SU-DHL-6 (cell line): ENCODE measurements at regions not wholly inside any gene's neighbourhood (a gene's known extent, or its start where the extent isn't known, plus 50 kb on each side); places are given as distances from the start of the nearest gene placed in this dataset.

ENCODE experiments used
- H2AFZ ChIP-seq: fragments of 200-600 bp; sonication (generic); 2 replicates; pipeline ENCODE4 v1.6.1; 2014; ENCODE audit warnings: low read depth, mild to moderate bottlenecking, moderate library complexity, mixed read lengths, antibody characterized with exemption, low read length; ENCODE audit not compliant: severe bottlenecking
- H3F3A ChIP-seq: fragments of 200-600 bp; shearing (Covaris generic); 2 replicates; pipeline ENCODE4 v1.6.0; 2016; ENCODE audit warnings: antibody characterized with exemption, mild to moderate bottlenecking; ENCODE audit not compliant: insufficient read depth
- H3K27ac ChIP-seq: fragments of 200-600 bp; sonication (generic); 2 replicates; pipeline ENCODE4 v1.5.1; 2016; ENCODE audit warnings: low read depth, mild to moderate bottlenecking, low read length, moderate library complexity, mixed read lengths
- H3K27me3 ChIP-seq: fragments of 200-600 bp; sonication (generic), shearing (Covaris generic); 2 replicates; pipeline ENCODE4 v1.6.0; 2014; ENCODE audit warnings: mild to moderate bottlenecking, low read length
- H3K36me3 ChIP-seq: fragments of 200-600 bp; sonication (generic); 2 replicates; pipeline ENCODE4 v1.6.1; 2014; ENCODE audit warnings: mild to moderate bottlenecking, low read length, mixed read lengths
- H3K4me2 ChIP-seq: fragments of 300-600, 200-600 bp; shearing (Covaris generic), sonication (generic); 2 replicates; pipeline ENCODE4 v1.6.0; 2014; ENCODE audit warnings: low read length, low read depth, mild to moderate bottlenecking; ENCODE audit not compliant: poor library complexity, severe bottlenecking
- H3K4me3 ChIP-seq: fragments of 200-600 bp; sonication (generic); 2 replicates; pipeline ENCODE4 v1.5.1; 2014; ENCODE audit warnings: antibody characterized with exemption, low read length, mild to moderate bottlenecking, mixed read lengths; ENCODE audit not compliant: insufficient read depth, poor library complexity, severe bottlenecking
- H3K79me2 ChIP-seq: fragments of 200-600 bp; sonication (generic); 2 replicates; pipeline ENCODE4 v1.6.1; 2014; ENCODE audit warnings: mild to moderate bottlenecking, low read length, moderate library complexity; ENCODE audit not compliant: insufficient read depth
- H3K9ac ChIP-seq: fragments of 200-600 bp; sonication (generic); 2 replicates; pipeline ENCODE4 v1.7.0; 2014; ENCODE audit warnings: mild to moderate bottlenecking, low read length
- H3K9me2 ChIP-seq: fragments of 200-600 bp; sonication (generic); replicated peaks from 2 replicates; pipeline ENCODE4 v1.6.1; 2014; ENCODE audit warnings: low read length; ENCODE audit not compliant: insufficient read depth
- H3K9me3 ChIP-seq: fragments of 200-600 bp; sonication (generic); 2 replicates; pipeline ENCODE4 v1.6.1; 2014; ENCODE audit warnings: low read length, mixed read lengths; ENCODE audit not compliant: insufficient read depth
- H4K20me1 ChIP-seq: fragments of 200-600 bp; sonication (generic); 2 replicates; pipeline ENCODE4 v1.6.1; 2014; ENCODE audit warnings: low read depth, mild to moderate bottlenecking, antibody characterized with exemption, low read length, moderate library complexity, mixed read lengths
- EZH2phosphoT487 ChIP-seq: fragments of 200-600 bp; sonication (generic), shearing (Covaris generic); conservative IDR thresholded peaks from 2 replicates; pipeline ENCODE4 v1.6.1; 2018; ENCODE audit warnings: mild to moderate bottlenecking, antibody characterized with exemption, low read length, moderate library complexity, mixed read lengths
- TF ChIP-seq, protein P1 (sequence below): fragments of 200-600 bp; sonication (generic); IDR thresholded peaks from one replicate; pipeline ENCODE4 v1.5.1; 2017; ENCODE audit warnings: antibody characterized with exemption, mild to moderate bottlenecking, low read length, moderate library complexity; ENCODE audit not compliant: insufficient read depth, poor library complexity, severe bottlenecking

DNA sequence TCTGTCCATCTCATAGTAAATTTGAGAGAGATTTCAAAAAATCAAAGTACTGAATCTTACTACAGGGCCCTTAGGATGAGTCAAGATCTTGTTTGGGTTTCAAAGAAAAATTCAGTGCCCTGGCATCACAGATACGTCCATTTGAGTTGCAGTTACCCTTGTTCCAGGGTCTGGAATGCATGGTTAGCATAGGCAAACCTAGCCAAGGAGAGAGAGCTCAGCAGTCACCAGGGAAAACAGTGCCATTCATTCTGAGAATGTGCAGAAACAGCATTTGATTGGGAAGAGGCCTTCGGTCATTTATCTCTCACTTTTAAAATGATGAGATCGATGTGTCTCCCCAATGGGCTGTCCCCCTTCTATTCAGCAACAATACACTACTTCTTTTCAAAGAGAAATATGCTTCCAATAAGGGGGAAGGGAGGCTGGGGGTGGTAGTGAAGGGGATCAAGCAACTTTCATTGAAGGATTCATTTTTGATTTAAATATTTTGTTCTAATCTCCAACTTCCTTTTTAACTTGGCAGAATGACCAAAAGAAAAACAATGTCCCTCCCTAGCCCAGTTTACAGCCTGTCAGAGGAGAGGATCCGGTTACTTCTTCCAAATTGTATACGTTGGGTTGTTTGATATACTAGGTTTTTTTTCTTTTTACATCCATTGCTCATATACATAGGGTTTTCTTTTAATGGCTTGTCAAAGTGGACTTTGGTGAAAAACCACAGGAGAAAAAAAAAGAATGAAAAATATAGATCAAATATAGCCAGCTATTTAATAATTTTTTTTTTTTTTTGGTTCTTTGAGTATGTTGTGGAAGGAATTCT is 491.1 kb downstream of the CCDC171 start:
- H4K20me1 ChIP-seq: no peaks in the 10 kb centered on the region
- H3F3A ChIP-seq: no peaks in the 10 kb centered on the region
- H3K27ac ChIP-seq: no peak overlapping the region
- H3K4me3 ChIP-seq: no peak overlapping the region
- H3K9ac ChIP-seq: no peak overlapping the region
- H3K4me2 ChIP-seq: no peak overlapping the region
- TF ChIP-seq, protein P1, sequence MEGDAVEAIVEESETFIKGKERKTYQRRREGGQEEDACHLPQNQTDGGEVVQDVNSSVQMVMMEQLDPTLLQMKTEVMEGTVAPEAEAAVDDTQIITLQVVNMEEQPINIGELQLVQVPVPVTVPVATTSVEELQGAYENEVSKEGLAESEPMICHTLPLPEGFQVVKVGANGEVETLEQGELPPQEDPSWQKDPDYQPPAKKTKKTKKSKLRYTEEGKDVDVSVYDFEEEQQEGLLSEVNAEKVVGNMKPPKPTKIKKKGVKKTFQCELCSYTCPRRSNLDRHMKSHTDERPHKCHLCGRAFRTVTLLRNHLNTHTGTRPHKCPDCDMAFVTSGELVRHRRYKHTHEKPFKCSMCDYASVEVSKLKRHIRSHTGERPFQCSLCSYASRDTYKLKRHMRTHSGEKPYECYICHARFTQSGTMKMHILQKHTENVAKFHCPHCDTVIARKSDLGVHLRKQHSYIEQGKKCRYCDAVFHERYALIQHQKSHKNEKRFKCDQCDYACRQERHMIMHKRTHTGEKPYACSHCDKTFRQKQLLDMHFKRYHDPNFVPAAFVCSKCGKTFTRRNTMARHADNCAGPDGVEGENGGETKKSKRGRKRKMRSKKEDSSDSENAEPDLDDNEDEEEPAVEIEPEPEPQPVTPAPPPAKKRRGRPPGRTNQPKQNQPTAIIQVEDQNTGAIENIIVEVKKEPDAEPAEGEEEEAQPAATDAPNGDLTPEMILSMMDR: no peak
- no peak for TF ChIP-seq EZH2phosphoT487
- H3K36me3 ChIP-seq: no peaks in the 10 kb centered on the region
- no peaks in the 10 kb centered on the region for H3K9me3 ChIP-seq
- H3K9me2 ChIP-seq: no peaks in the 10 kb centered on the region
- no peak overlapping the region for H2AFZ ChIP-seq
- H3K79me2 ChIP-seq: no peaks in the 10 kb centered on the region
- H3K27me3 ChIP-seq: no peaks in the 10 kb centered on the region

DNA sequence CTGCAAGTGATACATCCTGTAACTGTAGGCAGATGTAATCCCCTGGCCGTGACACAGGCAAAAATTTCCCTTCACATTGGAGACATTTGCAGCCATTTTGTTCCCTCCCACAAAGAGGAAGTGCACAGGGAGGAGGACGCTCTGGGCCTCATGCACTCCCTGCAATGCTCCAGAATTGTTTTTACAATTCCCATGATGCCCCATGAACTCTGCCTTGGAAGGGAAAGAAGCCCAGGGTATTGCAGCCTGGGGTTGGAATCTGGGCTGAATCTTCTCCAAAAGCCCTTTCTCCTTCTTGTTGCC is 491.7 kb downstream of the CCDC171 start:
- no peaks in the 10 kb centered on the region for H3K9me3 ChIP-seq
- H3K27ac ChIP-seq: no peak overlapping the region
- H3F3A ChIP-seq: no peaks in the 10 kb centered on the region
- H3K4me3 ChIP-seq: no peak overlapping the region
- no peaks in the 10 kb centered on the region for H3K36me3 ChIP-seq
- no peaks in the 10 kb centered on the region for H3K9me2 ChIP-seq
- no peak overlapping the region for H3K9ac ChIP-seq
- no peak overlapping the region for H3K4me2 ChIP-seq
- TF ChIP-seq, protein P1: no peak
- TF ChIP-seq EZH2phosphoT487: no peak
- H4K20me1 ChIP-seq: no peaks in the 10 kb centered on the region
- H3K27me3 ChIP-seq: no peaks in the 10 kb centered on the region
- H2AFZ ChIP-seq: no peak overlapping the region
- H3K79me2 ChIP-seq: no peaks in the 10 kb centered on the region

DNA sequence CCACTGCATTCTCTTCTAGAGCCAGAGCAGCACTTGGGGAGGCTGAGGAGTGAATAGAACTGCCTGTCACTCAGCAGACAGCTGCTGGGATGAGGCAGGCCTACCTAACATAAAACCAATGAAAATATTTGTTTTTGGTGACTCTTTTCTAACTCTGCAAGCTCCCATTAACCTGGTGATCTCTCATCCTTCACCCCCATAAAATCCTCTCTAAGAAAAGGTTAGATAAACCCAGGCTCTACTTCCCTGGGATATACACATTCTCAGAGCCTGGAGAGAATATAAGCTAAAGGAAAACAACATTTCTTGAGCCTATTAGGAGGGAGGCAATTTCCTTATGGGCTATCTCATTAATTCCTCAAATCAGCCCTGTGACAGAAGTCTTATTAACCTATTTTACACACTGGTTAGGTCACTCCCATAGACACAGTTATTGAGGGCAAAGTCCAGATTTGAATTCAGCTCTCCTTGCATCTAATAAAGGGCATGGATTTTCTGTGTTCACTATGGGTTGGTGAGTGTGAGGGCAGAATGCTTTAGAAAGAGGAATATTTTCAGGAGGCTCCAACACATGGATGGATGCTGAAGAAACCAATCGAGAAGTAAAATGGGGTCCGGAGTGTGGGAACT is 492.9 kb downstream of the CCDC171 start:
- Histone ChIP-seq H3K9me3 (no peaks in the 10 kb centered on the region), H3K4me3 (no peak overlapping the region), H4K20me1 (no peaks in the 10 kb centered on the region), H3K27me3 (no peaks in the 10 kb centered on the region), H3K9me2 (no peaks in the 10 kb centered on the region), H3F3A (no peaks in the 10 kb centered on the region), H2AFZ (no peak overlapping the region), H3K4me2 (no peak overlapping the region), H3K36me3 (no peaks in the 10 kb centered on the region), H3K9ac (no peak overlapping the region), H3K27ac (no peak overlapping the region), H3K79me2 (no peaks in the 10 kb centered on the region)
- TF ChIP-seq EZH2phosphoT487: no peak
- TF ChIP-seq, protein P1: no peak
